Kasumi-1 (cell line): ENCODE measurements at regions not wholly inside any gene's neighbourhood (a gene's known extent, or its start where the extent isn't known, plus 50 kb on each side); places are given as distances from the start of the nearest gene placed in this dataset.
A peak's percentile ranks its signal among the peaks of the same experiment; 100 is the strongest.
"Not testable (repeated sequence)": the region's sequence is repeated elsewhere in the genome, so short reads cannot be mapped to it uniquely, and the experiment has no call there.

Experiments used
- DNase-seq, 2 experiments: peaks; one replicate each; lab custom pipeline; 2025; lab: John Stamatoyannopoulos, UW

- DNase-seq, result no peak
Measured at GRCh38 chr1:221527886-221528624, 213.8 kb downstream of the DUSP10 start.

- not testable (repeated sequence) for DNase-seq
Measured at GRCh38 chr1:221530159-221530558, 211.7 kb downstream of the DUSP10 start.

- no peak for DNase-seq
Measured at GRCh38 chr1:221530791-221531190, 211.1 kb downstream of the DUSP10 start.

- no peak for DNase-seq
Measured at GRCh38 chr1:221532071-221532773, 209.7 kb downstream of the DUSP10 start.

- no peak for DNase-seq
Measured at GRCh38 chr1:221541296-221541695, 200.6 kb downstream of the DUSP10 start.

- DNase-seq, result peak; percentile 43 to 58
Measured at GRCh38 chr1:221543529-221544120, 198.3 kb downstream of the DUSP10 start.

GRCh38 chr1:221548942-221549341 lies 192.9 kb downstream of the DUSP10 start:
- DNase-seq, result no peak

GRCh38 chr1:221549815-221550214 lies 192.1 kb downstream of the DUSP10 start:
- DNase-seq, result no peak

- not testable (repeated sequence) for DNase-seq
Measured at GRCh38 chr1:221552792-221553191, 189.1 kb downstream of the DUSP10 start.

- DNase-seq, result no peak
Measured at GRCh38 chr1:221555689-221556433, 186.0 kb downstream of the DUSP10 start.

GRCh38 chr1:221556435-221556834 lies 185.5 kb downstream of the DUSP10 start:
- DNase-seq, result no peak

- no peak for DNase-seq
Measured at GRCh38 chr1:221557013-221557412, 184.9 kb downstream of the DUSP10 start.

GRCh38 chr1:221558396-221558795 lies 183.5 kb downstream of the DUSP10 start:
- DNase-seq, result no peak

- DNase-seq, result no peak
Measured at GRCh38 chr1:221559911-221560310, 182.0 kb downstream of the DUSP10 start.

- no peak for DNase-seq
Measured at GRCh38 chr1:221562542-221563475, 179.1 kb downstream of the DUSP10 start.

- no peak for DNase-seq
Measured at GRCh38 chr1:221563476-221563921, 178.4 kb downstream of the DUSP10 start.

GRCh38 chr1:221564891-221565290 lies 177.0 kb downstream of the DUSP10 start:
- no peak for DNase-seq

GRCh38 chr1:221565711-221566110 lies 176.2 kb downstream of the DUSP10 start:
- DNase-seq, result no peak

- no peak for DNase-seq
Measured at GRCh38 chr1:221567859-221568507, 173.9 kb downstream of the DUSP10 start.

GRCh38 chr1:221573756-221574155 lies 168.1 kb downstream of the DUSP10 start:
- no peak for DNase-seq

- no peak for DNase-seq
Measured at GRCh38 chr1:221574529-221574928, 167.4 kb downstream of the DUSP10 start.
